C4-2B (cell line): ENCODE measurements at regions not wholly inside any gene's neighbourhood (a gene's known extent, or its start where the extent isn't known, plus 50 kb on each side); places are given as distances from the start of the nearest gene placed in this dataset.

Source experiments
- H3K27ac ChIP-seq: fragments of 450-650 bp; 2 replicates; pipeline ENCODE4 v1.5.1; 2017
- CTCF ChIP-seq: fragments of 450-650 bp; conservative IDR thresholded peaks from 2 replicates; pipeline ENCODE4 v1.5.1; 2017; ENCODE audit warnings: mild to moderate bottlenecking
- ZFX ChIP-seq: fragments of 450-650 bp; IDR thresholded peaks from 2 replicates; pipeline ENCODE4 v1.6.1; 2017

GRCh38 chr1:98398092-98398491 lies 263.4 kb upstream of the SNX7 start:
- TF ChIP-seq CTCF: no peak
- no peak for TF ChIP-seq ZFX
- no peak overlapping the region for H3K27ac ChIP-seq

GRCh38 chr1:98393719-98394118 lies 267.8 kb upstream of the SNX7 start:
- no peak overlapping the region for H3K27ac ChIP-seq

GRCh38 chr1:98391175-98391574 lies 270.3 kb upstream of the SNX7 start:
- TF ChIP-seq CTCF (no peak), ZFX (no peak)
- H3K27ac ChIP-seq: no peak overlapping the region

More at GRCh38 chr1:98393719-98394118, 267.8 kb upstream of the SNX7 start:
- TF ChIP-seq ZFX (no peak), CTCF (no peak)

GRCh38 chr1:98389809-98390208 lies 271.7 kb upstream of the SNX7 start:
- TF ChIP-seq CTCF: no peak
- TF ChIP-seq ZFX: no peak
- no peak overlapping the region for H3K27ac ChIP-seq

GRCh38 chr1:98388441-98388840 lies 273.1 kb upstream of the SNX7 start:
- TF ChIP-seq CTCF (no peak), ZFX (no peak)
- no peak overlapping the region for H3K27ac ChIP-seq

- no peak for TF ChIP-seq CTCF
- H3K27ac ChIP-seq: no peak overlapping the region
Observed at GRCh38 chr1:98387701-98388100, 273.8 kb upstream of the SNX7 start.

GRCh38 chr1:98386675-98387440 lies 274.7 kb upstream of the SNX7 start:
- H3K27ac ChIP-seq: no peak overlapping the region
- TF ChIP-seq CTCF (no peak), ZFX (no peak)
